ENCODE measurements at regions not wholly inside any gene's neighbourhood (a gene's known extent, or its start where the extent isn't known, plus 50 kb on each side); places are given as distances from the start of the nearest gene placed in this dataset.

GRCh38 chr2:221931251-221931991 is 359.3 kb upstream of the EPHA4 start (continued):
- no peak for TF ChIP-seq ZNF197 (CRISPR knock-in tag; IDR thresholded peaks at IDR 0.05; ENCODE audit: low read depth)

DNA sequence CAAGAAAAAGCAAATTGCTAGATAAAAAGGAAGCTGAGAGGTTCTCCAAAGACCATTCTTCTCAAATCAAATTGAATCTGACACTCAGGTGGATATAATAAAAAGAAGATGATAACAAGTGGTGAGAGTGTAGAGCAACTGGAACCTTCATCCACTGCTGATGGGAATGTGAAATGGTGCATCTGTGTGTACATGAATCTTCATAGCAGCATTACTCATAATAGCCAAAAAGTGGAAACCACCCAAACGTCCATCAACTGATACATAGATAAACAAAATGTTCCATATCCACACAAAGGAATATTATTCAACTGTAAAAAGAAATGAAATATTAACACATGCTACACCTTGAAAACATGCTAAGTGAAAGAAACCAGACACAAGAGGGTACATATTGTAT is 357.2 kb upstream of the EPHA4 start:
- Histone ChIP-seq H3K79me2 (ENCODE audit: control insufficient read depth, insufficient read depth, low read length) (no peaks in the 10 kb centered on the region), H3K9me3 (replicated peaks; ENCODE audit: control insufficient read depth, insufficient read depth, low read depth, low read length) (no peaks in the 10 kb centered on the region), H3K4me1 (replicated peaks in 1 of 2; ENCODE audit: control insufficient read depth in 2 of 2, insufficient read depth in 2 of 2, low read length in 2 of 2) (no peaks in the 10 kb centered on the region), H4K20me1 (replicated peaks; ENCODE audit: control insufficient read depth, insufficient read depth, low read length) (no peaks in the 10 kb centered on the region), H3K9ac (ENCODE audit: insufficient read depth in 1 of 2, low read depth in 2 of 2, low read length in 2 of 2) (no peak overlapping the region), H3K36me3 (ENCODE audit: control insufficient read depth, insufficient read depth, low read length) (no peaks in the 10 kb centered on the region), H3K27ac (ENCODE audit: extremely low read depth, low read depth, low read length) (no peak overlapping the region), H3K4me2 (ENCODE audit: insufficient read depth, low read length) (no peak overlapping the region), H3K4me3 (no peak overlapping the region), H3K27me3 (ENCODE audit: control insufficient read depth in 2 of 2, insufficient read depth in 2 of 2, low read length in 2 of 2) (no peaks in the 10 kb centered on the region), H3K9me1 (ENCODE audit: control insufficient read depth, insufficient read depth, low read length) (no peaks in the 10 kb centered on the region), H2AFZ (ENCODE audit: low read depth, low read length) (no peak overlapping the region)
- DNase-seq (ENCODE audit: extremely low read depth in 1 of 4, low spot score in 3 of 4) (no peak), FAIRE-seq (no peak), ATAC-seq (no peak)
- POLR2A ChIA-PET = no interaction called here
- in situ Hi-C loops (cut with MboI) = no loop called here
- intact Hi-C loops (cut with micrococcal nuclease) = no loop called here
- CTCF ChIA-PET (ENCODE audit: low intra/inter-chr PET ratio) = no interaction called here
- WGBS (ENCODE audit: insufficient coverage, low coverage, missing lambda C conversion rate) = 0% methylated on average over 1 of the region's 1 CpG
- no TSS peak for BruUV-seq (replicated peaks)
- TF ChIP-seq TCFL5 (CRISPR knock-in tag; conservative IDR thresholded peaks at IDR 0.05) (no peak), ETV1 (tag; conservative IDR thresholded peaks at IDR 0.05; ENCODE audit: low read depth) (no peak)

GRCh38 chr2:221926327-221926726 is 354.2 kb upstream of the EPHA4 start:
- Histone ChIP-seq H3K27ac (ENCODE audit: extremely low read depth, low read depth, low read length) (no peak overlapping the region), H3K27me3 (ENCODE audit: control insufficient read depth in 2 of 2, insufficient read depth in 2 of 2, low read length in 2 of 2) (no peaks in the 10 kb centered on the region), H3K79me2 (ENCODE audit: control insufficient read depth, insufficient read depth, low read length) (no peaks in the 10 kb centered on the region), H3K4me1 (replicated peaks in 1 of 2; ENCODE audit: control insufficient read depth in 2 of 2, insufficient read depth in 2 of 2, low read length in 2 of 2) (no peaks in the 10 kb centered on the region), H3K9me1 (ENCODE audit: control insufficient read depth, insufficient read depth, low read length) (no peaks in the 10 kb centered on the region), H4K20me1 (replicated peaks; ENCODE audit: control insufficient read depth, insufficient read depth, low read length) (no peaks in the 10 kb centered on the region), H3K4me2 (ENCODE audit: insufficient read depth, low read length) (no peak overlapping the region), H2AFZ (ENCODE audit: low read depth, low read length) (no peak overlapping the region), H3K4me3 (no peak overlapping the region), H3K36me3 (ENCODE audit: control insufficient read depth, insufficient read depth, low read length) (no peaks in the 10 kb centered on the region), H3K9me3 (replicated peaks; ENCODE audit: control insufficient read depth, insufficient read depth, low read depth, low read length) (no peaks in the 10 kb centered on the region), H3K9ac (ENCODE audit: insufficient read depth in 1 of 2, low read depth in 2 of 2, low read length in 2 of 2) (no peak overlapping the region)
- BruUV-seq (replicated peaks) = no TSS peak
- ChIA-PET CTCF (ENCODE audit: low intra/inter-chr PET ratio) (no interaction called here), POLR2A (no interaction called here)
- DNase-seq (ENCODE audit: extremely low read depth in 1 of 4, low spot score in 3 of 4) = no peak
- WGBS (ENCODE audit: insufficient coverage, low coverage, missing lambda C conversion rate) = 0% methylated on average over 2 of the region's 2 CpGs
- no peak for ATAC-seq
- in situ Hi-C loops (cut with MboI) = no loop called here
- intact Hi-C loops (cut with micrococcal nuclease) = no loop called here
- FAIRE-seq = no peak
- TF ChIP-seq ZNF668 (CRISPR knock-in tag; IDR thresholded peaks at IDR 0.05) (no peak), MBD1 (CRISPR knock-in tag; IDR thresholded peaks at IDR 0.05) (no peak), MYC (IDR thresholded peaks at IDR 0.05; ENCODE audit: low read depth, low read length) (no peak), MYC (CRISPR knock-in tag; IDR thresholded peaks at IDR 0.05; ENCODE audit: borderline replicate concordance, low read depth) (no peak), NONO (IDR thresholded peaks at IDR 0.05; ENCODE audit: low read depth in 2 of 2, low read length in 1 of 2) (no peak), ARID1B (IDR thresholded peaks at IDR 0.05) (no peak)
- TF ChIP-seq, protein P1, sequence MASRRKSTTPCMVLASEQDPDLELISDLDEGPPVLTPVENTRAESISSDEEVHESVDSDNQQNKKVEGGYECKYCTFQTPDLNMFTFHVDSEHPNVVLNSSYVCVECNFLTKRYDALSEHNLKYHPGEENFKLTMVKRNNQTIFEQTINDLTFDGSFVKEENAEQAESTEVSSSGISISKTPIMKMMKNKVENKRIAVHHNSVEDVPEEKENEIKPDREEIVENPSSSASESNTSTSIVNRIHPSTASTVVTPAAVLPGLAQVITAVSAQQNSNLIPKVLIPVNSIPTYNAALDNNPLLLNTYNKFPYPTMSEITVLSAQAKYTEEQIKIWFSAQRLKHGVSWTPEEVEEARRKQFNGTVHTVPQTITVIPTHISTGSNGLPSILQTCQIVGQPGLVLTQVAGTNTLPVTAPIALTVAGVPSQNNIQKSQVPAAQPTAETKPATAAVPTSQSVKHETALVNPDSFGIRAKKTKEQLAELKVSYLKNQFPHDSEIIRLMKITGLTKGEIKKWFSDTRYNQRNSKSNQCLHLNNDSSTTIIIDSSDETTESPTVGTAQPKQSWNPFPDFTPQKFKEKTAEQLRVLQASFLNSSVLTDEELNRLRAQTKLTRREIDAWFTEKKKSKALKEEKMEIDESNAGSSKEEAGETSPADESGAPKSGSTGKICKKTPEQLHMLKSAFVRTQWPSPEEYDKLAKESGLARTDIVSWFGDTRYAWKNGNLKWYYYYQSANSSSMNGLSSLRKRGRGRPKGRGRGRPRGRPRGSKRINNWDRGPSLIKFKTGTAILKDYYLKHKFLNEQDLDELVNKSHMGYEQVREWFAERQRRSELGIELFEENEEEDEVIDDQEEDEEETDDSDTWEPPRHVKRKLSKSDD (conservative IDR thresholded peaks at IDR 0.05; ENCODE audit: low read length) = no peak

Measured in K562 (cell line).